Kasumi-1 (cell line): ENCODE measurements at regions not wholly inside any gene's neighbourhood (a gene's known extent, or its start where the extent isn't known, plus 50 kb on each side); places are given as distances from the start of the nearest gene placed in this dataset.
A peak's percentile ranks its signal among the peaks of the same experiment; 100 is the strongest.
"Not testable (repeated sequence)": the region's sequence is repeated elsewhere in the genome, so short reads cannot be mapped to it uniquely, and the experiment has no call there.

Source experiments
- DNase-seq, 2 experiments: peaks; one replicate each; lab custom pipeline; 2025; lab: John Stamatoyannopoulos, UW

DNA sequence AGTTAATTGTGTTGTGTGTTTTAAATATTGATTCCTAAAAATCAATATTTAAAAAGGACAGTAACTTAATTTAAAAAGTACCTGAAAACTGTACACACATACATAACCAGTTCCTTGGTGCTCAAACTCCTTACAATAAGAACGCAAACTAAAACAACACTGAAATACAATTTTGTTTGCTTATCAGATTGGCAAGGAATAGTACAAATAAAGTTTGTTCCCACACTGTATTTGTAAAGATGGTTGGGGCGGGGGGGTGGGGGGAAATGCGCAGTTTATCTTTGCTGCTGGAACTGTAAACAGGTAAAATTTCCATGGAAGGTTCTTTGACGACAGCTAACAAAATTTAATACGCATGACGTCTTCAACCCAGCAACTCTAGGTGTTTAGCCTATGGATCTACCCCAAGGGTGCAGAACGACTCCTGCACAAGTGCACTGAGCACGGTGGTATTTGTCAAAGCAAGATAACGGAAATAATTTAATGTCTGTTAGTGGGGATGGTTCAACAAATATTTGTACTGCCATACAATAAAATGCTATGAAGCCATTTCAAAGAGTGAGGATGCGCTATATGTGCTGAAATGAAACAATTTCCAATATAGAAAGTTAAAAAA lies 96.5 kb downstream of the ING1 start:
- no peak for DNase-seq

DNA sequence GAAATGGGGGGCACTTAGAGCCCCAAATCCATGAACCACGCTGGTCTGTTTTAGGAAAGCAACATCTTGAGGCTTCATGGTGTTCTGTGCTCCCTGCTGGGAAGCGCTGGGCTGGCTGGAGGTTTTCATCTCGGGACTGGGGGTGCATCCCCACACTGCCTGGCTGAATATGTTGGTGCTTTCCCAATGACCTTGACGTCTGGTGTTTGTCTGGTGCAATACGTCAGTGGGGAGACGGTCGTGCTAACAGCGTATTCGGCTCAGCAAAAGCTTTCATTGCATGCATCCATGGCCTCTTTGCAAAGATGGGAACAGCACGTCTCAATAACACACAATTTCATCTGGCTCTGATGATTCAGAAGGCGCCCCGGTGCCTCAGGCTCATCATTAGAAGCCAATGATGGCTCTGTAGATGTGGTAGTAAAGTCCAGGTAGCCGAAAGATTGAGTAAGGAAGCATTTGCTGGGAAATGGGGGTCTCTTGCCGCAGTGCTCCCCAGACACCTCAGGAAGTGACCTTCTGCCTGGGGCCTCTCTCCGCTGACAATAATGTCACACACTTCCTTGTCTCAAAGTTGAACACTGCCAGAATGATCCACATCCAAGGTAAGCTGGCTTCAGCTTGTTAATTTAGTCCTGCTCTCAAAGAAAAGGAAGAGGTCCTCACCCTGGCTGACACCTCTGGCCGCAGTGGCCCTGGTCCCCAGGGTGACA lies 97.7 kb downstream of the ING1 start:
- no peak for DNase-seq

DNA sequence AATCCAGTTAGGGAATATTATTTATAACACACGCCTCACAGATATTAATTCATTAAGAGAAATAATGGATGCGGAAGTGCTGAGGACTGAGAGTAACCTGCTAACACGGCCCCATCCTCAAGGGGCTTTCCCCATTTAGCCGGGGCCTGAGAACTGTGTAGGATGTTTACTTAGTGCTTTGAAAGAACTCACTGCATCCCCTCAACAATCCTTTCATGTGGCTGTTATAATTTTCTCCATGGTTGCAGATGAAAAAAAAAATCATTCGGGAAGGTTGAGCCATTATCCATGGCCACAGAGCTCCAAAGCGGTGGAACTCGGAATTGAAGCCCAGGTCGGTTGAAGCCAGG lies 98.2 kb downstream of the ING1 start:
- no peak for DNase-seq

DNA sequence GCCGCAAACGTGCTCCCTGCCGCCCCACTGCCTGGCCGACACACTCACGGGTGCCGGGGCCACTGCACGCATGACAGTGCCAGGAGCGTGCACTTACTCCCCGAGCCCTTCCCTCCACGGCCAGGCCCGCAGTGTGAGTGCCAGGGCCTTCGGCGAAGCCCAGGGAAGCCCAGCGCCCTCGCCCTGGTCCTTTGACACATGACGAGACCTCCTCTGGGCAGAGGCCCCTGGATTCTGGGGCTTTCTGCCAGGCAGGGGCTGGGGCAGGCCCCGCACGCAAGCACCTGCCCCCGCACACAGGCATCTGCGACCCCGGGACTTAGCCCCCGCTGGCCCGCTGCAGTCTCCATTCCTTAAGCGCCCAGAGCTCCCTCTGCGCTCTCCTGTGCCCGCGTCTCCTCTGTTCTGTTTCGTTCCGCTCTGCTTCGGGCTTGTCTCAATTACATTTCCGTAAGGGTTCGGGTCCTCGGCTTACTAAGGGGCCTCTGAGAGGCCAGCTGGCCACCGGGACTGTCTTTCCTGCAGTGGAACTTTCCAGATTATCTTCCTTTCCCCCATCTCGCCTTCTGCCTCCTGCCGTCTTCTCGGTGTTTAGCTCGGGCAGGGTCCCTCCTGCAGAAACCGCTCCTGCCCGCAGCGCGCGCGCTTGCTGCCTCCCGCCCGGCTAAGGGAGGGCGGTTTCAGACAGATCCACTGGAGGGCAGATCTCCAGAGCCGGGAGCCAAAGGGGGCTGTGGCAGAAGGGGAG lies 98.8 kb downstream of the ING1 start:
- DNase-seq = no peak

DNA sequence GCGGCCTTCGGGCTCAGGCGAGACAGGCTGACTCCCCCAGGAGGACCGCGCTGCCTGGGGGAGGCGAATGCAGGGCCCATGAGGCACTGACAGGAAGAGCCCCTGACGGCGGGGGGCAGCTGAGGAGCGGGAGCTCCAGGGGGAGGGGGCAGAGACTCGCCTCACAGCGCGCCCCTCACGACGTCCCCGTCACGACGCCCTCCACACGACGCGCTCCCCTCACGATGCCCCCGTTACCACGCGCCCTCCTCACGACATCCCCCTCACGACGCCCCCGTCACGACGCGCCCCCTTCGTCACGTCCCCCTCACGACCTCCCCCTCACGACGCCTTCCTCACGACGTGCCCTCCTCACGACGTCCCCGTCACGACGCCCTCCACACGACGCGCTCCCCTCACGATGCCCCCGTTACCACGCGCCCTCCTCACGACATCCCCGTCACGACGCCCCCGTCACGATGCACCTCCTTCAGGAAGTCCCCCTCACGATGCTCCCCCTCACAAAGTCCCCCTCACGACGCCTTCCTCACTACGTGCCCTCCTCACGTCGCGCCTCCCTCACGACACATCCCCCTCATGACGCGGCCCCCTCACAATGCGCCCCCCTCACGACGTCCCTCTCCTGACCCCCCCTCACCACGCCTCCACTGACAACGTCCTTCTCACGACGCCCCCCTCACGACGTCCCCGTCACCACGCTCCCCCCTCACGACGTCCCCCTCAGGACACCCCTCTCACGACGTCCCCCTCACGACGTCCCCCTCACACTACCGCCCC lies 99.6 kb downstream of the ING1 start:
- no peak for DNase-seq

DNA sequence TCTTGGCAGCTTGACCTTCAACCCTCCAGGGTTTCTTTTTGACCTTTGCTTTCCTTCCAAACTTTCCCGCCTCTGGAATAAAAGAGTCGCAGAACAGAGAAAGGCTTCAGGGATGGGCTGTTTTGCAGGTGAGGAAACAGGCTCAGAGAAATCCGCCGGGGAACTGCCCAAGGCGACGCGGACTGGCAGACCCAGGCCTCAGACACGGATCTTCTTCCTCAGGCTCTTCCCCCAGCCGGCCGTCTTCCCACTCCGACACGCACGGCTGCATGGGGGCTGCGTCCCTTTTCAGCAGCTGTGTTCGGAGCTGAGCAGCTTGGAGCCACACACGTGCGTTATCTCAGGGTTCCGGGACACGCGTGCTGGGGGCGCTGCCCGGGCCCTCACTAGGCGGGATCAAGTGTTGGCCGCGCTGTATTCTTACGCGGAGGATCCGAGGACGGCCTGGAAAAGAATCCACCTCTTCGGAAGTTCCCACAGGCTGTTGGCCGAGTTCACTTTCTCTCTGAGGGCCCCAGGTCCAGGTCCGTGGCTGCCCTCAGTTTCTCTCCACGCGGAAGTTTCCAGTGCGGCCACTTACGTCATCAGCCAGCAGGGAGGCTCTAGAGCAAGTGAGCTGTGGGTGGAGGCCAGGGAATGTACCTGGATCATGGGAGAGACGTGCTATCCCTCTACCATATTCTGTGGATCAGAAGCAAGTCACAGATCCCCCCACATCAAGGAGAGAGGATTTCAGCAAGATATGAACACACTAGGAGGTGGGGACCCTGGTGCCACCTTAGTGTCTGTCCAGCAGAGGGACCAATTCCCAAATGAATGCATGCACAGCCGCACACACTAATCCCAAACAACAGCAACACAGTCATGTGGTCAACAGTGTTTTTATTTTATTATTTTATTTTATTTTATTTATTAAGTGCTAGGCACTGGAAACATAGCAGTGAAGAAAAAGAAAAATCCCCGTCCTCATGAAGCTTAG lies 100.4 kb downstream of the ING1 start:
- DNase-seq = no peak

DNA sequence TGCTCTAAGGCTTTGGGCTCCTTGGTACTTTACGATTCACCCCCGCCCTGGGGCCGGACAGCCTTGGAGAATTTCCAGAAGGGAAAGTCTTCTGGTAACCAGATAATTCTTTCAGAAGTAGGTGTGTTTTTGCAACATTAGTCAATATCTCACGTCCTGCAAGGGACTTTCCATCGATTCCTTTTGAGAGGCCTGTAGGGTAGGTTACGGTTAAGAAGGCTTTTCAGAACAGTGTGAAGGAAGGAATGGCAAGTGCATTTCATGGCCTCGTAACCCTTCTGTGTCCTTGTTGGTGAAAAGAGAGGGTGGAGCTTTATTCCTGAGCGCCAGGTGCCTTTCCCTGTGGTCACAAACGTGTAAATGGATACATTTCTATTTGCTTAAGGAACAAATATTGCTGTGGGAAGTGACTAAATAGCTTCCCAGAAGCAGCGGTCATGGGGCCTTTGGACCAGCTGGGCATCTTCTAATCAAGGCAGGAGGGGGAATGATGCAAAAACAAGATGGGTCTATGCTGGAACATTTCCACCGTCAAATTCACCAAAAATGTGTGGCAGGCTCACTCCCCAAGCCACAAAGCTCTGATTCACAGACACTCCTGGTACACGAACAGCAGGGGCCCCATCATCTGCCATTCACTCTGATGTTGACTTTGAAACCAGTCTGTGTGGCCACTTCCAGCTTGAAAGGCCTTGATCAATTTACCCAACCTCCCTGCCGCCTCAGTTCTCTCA lies 99.2 kb downstream of the ANKRD10 start:
- no peak for DNase-seq

DNA sequence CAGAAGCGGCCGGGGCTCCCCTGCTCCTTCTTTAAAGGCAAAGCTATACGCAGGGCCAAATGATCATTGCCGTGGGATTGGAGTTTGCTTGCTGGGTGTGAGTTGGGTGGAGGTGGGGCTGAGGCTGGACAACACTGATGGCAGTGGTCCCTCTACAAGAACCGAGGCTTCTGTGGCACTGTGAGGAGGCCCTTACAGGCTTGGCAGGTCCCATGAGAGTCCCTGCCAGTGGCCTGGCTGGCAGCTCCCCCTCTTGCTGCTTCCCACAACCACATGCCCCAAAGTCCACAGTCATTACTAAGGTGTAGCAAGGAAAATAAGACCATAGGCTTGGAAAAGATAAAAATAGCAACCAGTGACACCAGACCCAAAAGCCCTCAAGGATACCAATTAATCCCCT lies 98.4 kb downstream of the ANKRD10 start:
- DNase-seq = no peak

DNA sequence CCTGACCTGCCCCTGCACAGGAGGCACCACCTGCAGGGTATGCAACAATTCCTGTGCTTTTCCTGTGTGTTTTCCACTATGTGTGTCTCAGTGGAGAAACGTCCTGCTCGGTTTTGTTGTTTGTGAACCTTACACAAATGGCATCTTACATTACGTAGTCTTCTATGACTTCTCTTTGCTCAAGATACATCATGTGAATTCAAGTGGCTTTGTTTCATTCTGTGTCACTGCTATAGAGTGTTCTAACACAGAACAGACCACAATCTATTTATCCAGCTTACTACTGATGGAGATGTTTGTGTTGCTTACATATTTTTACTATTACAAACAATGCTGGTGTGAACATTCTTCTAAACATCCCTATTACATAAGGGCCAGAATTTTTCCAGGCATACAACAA lies 97.7 kb downstream of the ANKRD10 start:
- DNase-seq = no peak

DNA sequence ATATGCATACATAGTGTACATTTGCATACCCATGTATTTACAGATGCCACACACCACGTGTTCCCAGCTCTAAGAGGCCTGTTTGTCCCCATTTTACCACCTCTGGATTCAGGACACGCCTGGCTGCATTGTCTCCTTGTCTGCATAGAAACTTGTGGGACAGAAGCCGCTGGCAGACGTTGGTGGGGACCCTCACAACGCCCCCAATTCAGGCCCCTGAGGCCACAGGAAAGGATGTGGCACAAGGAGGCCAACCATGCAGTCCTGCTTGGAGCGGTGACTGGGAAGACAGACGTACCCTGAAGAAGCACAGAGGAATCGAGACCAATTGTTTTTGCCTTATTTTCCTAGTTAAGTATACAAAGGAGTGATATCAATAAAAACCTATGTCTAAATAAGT lies 96.1 kb downstream of the ANKRD10 start:
- DNase-seq = no peak

DNA sequence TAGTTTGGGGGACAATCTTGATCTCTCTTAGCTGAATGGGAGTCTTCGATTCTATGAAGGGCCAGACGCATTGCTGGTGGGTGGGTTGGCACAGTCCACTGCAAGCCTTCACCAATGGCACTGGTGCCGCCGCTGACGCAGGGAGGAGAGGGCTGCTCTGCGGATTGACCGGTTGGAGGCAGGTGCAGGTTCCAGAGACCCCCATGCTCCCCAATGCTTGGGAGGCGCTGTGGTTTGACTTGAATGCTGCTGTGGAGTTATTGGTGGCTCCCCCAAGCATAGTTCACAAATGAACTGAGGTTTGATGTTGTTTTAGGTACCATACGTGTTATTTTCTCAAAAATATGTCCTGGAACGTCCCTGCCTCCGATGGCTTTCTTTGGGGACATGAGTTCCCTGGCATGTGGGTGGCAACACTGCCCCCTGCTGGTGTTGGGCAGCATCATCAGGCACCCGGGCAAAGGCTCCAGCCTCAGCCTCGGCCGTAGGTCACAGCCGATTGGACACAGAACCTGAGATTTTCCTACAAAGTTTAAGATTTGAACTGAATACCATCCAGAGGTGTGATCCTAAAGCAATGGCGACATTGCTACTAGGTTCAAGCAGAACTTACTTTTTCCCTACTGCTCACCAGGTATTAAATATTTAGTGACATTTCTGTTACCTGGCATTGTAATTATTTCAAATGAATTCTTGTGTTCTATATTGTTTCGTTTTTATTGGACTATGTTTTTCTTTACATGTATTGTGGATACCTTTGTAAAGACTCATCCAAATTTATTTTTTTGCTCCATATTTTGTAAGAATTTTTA lies 95.5 kb downstream of the ANKRD10 start:
- DNase-seq = peak; percentile 54 to 68

DNA sequence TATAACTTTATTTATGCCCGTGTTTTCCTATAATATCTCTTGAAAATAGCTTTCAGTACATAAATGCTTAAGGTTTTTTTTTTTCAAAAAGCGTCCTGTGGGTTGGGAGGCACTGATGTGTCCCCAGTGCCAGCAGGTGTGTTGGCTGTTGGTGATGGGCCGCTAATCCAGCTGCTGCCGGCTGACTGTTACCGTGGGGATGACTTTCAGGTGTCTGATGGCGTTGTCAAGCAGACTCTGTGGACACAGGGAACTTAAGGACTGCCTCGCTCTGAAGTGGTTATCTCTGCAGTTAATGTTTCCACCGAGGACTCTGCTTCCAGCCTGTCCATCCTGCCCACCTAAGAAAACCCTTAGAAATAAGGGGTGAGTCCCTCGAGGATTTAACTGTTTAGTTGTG lies 94.5 kb downstream of the ANKRD10 start:
- DNase-seq = no peak

DNA sequence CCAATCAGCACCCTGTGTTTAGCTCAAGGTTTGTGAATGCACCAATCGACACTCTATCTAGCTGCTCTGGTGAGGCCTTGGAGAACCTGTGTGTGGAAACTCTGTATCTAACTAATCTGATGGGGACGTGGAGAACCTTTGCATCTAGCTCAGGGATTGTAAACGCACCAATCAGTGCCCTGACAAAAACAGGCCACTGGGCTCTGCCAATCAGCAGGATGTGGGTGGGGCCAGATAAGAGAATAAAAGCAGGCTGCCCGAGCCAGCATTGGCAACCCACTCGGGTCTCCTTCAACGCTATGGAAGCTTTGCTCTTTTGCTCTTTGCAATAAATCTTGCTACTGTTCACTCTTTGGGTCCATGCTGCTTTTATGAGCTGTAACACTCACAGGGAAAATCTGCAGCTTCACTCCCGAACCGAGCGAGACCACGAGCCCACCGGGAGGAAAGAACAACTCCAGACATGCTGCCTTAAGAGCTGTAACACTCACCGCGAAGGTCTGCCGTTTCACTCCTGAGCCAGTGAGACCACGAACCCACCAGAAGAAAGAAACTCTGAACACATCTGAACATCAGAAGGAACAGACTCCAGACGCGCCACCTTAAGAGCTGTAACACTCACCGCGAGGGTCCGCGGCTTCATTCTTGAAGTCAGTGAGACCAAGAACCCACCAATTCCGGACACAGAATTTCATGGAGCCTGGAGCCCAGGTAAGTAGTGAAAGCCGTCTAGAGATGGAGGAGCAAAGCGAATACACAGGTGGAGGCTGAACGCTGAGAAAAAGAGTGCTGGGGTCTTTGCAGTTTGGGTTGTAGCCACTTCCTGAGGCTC lies 92.8 kb downstream of the ANKRD10 start:
- not testable (repeated sequence) for DNase-seq

DNA sequence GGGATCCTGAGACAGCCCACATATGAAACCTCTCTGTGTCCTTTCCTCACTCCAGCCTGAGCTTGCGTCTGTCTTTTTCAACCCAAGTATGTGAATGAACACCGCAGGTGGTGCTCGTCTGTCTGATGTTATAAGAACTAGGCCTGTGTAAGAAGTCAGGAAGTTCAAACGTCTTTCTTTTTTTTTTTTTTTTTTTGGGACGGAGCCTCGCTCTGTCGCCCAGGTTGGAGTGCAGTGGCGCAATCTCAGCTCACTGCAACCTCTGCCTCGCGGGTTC lies 92.3 kb downstream of the ANKRD10 start:
- DNase-seq = no peak

DNA sequence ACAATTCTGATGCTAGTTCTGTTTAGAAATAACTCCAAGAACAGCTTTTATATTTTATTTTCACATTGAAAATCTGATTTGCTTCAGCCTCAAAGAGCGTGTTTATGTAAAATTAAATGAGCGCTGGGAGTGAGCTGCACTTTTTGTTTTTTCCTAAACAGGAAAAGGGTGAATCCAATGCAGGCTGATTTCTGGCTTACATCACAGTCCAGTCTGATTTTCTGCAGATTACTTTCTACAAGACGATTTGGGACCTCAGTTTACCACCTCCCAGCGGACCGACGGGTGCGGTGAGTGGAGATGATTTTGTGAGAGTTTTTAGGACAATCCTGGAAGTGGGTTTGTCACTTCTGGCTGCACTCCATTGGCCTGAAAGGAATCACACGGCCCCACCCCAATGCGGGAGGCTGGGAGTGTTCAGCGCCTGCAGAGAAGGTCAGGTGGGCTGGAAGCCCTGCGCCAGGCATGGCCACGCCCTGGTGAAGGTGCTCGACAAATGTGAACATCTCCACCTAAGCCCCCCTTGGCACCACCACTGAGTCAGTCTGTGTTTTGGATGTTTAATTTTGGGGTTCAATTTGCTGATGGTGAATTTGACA lies 90.1 kb downstream of the ANKRD10 start:
- no peak for DNase-seq

DNA sequence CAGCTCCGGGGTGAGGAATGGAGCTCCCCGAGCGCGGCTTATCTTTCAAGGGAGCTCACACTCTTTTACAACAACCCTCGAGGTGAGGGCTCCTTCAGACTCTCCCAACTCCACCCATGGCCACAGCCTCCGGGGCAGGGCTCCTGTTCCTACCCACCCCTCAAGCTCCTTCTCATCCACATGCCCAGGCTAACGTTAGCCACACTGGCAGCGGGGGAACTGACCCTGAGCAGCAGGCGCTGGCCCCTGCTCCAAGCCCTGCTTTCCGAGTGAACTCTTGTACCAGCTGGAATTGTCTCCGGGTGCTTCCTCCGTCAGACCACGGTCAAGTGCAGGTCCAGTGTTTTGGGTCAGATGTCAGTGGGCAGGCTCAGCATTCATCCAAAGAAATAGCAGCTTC lies 89.4 kb downstream of the ANKRD10 start:
- DNase-seq = no peak

DNA sequence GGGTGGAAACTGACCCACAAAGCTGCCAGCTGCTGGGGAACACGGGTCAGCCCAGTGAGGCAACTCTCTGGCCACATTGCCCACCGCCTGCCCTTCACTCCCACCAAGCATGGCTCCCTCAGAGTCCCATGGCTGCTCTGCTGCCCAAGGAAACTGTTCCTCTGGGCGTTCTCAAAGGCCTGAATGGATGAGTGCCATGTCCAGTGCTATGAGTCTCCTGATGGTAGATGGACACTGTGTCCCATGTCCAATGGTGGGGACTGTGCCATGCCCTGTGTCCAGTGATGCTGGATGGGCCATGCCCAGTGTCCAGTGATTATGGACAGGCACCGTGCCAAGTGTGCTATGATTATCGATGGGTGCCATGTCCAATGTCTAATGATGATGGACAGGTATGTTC lies 88.8 kb downstream of the ANKRD10 start:
- no peak for DNase-seq

DNA sequence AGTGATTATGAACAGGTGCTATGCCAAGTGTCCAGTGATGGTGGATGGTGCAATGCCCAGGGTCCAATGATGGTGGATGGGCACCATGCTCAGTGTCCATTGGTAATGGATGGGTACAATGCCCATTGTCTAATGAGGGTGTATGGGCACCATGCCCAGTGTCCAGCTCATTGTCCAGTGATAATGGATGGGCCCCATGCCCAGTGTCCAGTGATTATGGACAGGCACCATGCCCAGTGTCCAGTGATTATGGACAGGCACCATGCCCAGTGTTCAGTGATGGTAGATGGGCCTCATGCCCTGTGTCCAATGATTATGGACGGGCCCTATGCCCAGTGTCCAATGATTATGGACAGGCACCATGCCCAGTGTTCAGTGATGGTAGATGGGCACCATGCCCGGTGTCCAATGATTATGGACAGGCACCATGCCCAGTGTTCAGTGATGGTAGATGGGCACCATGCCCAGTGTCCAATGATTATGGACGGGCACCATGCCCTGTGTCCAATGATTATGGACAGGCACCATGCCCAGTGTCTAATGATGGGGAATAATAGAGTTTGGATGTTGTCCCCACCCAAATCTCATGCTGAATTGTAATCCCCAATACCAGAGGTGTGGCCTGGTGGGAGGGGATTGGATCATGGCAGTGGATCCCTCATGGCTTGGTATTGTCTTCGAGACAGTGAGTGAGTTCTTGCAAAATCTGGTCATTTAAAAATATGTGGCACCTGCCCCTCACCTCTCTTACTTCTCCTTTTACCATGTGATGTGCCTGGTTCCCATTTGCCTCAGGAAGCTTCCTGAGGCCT lies 87.8 kb downstream of the ANKRD10 start:
- DNase-seq = peak in 1 of 2 experiments; percentile 13
